Stimulated activated CD4-positive, alpha-beta T cell treated with anti-CD3 and anti-CD28 coated beads, Interleukin-2, amount 100 ng/mL, for 48 hours (primary cell): ENCODE measurements at regions not wholly inside any gene's neighbourhood (a gene's known extent, or its start where the extent isn't known, plus 50 kb on each side); places are given as distances from the start of the nearest gene placed in this dataset.
A peak's percentile ranks its signal among the peaks of the same experiment; 100 is the strongest.

ENCODE experiments used
- DNase-seq, 2 donors: peaks; one replicate each; pipeline ENCODE4 v3.0.0-alpha.2; 2020

GRCh38 chr3:31008994-31009393 is 114.5 kb upstream of the GADL1 start:
- DNase-seq, result no peak

- no peak for DNase-seq
These were observed 115.4 kb upstream of the GADL1 start for GRCh38 chr3:31009881-31010280.

GRCh38 chr3:31010491-31010890 is 116.0 kb upstream of the GADL1 start:
- no peak for DNase-seq

GRCh38 chr3:31011380-31011779 is 116.9 kb upstream of the GADL1 start:
- no peak for DNase-seq

- no peak for DNase-seq
These were observed 118.6 kb upstream of the GADL1 start for GRCh38 chr3:31013090-31013489.

- DNase-seq, result no peak
These were observed 119.4 kb upstream of the GADL1 start for GRCh38 chr3:31013843-31014242.

GRCh38 chr3:31014317-31015040 is 120.0 kb upstream of the GADL1 start:
- peak in 1 of 2 donors; percentile 3 for DNase-seq

- DNase-seq, result no peak
These were observed 121.7 kb upstream of the GADL1 start for GRCh38 chr3:31016196-31016595.

- DNase-seq, result no peak
These were observed 128.3 kb upstream of the GADL1 start for GRCh38 chr3:31022716-31023115.

- no peak for DNase-seq
These were observed 131.1 kb upstream of the GADL1 start for GRCh38 chr3:31025541-31025940.

- no peak for DNase-seq
These were observed 132.8 kb upstream of the GADL1 start for GRCh38 chr3:31027191-31027761.

- no peak for DNase-seq
These were observed 133.5 kb upstream of the GADL1 start for GRCh38 chr3:31027914-31028313.

GRCh38 chr3:31028766-31029165 is 134.3 kb upstream of the GADL1 start:
- no peak for DNase-seq

- DNase-seq, result no peak
These were observed 135.2 kb upstream of the GADL1 start for GRCh38 chr3:31029706-31030105.

- no peak for DNase-seq
These were observed 141.2 kb upstream of the GADL1 start for GRCh38 chr3:31035681-31036080.

GRCh38 chr3:31038086-31038739 is 143.8 kb upstream of the GADL1 start:
- no peak for DNase-seq

GRCh38 chr3:31039145-31039544 is 144.7 kb upstream of the GADL1 start:
- no peak for DNase-seq

- DNase-seq, result no peak
These were observed 146.9 kb upstream of the GADL1 start for GRCh38 chr3:31041161-31041978.

GRCh38 chr3:31043184-31043819 is 148.8 kb upstream of the GADL1 start:
- no peak for DNase-seq

- DNase-seq, result no peak
These were observed 153.2 kb upstream of the GADL1 start for GRCh38 chr3:31047673-31048072.

- DNase-seq, result no peak
These were observed 153.7 kb upstream of the GADL1 start for GRCh38 chr3:31048143-31048542.

- no peak for DNase-seq
These were observed 155.8 kb upstream of the GADL1 start for GRCh38 chr3:31050296-31050695.

GRCh38 chr3:31051226-31051625 is 156.8 kb upstream of the GADL1 start:
- DNase-seq, result no peak
